ENCODE measurements at regions not wholly inside any gene's neighbourhood (a gene's known extent, or its start where the extent isn't known, plus 50 kb on each side); places are given as distances from the start of the nearest gene placed in this dataset.

DNA sequence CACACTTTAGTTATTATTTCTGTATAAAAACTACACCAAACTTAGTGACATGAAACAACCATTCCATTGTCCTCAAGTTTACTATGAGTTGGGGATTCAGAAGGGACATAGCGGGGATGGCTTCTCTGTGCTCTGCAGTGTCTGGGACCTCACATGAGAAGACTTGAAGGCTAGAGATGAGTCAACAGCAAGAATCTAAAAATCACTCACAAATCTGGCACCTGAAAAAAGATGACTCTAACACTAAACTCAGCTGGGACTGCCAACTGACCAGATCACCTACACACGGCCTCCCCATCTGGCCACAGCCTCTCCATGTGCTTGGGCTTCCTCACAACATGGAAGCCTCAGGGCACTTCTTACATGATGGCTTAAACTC, 63.0 kb upstream of the EYA2 start:
- intact Hi-C loops (cut with DNase I) = no loop called here

DNA sequence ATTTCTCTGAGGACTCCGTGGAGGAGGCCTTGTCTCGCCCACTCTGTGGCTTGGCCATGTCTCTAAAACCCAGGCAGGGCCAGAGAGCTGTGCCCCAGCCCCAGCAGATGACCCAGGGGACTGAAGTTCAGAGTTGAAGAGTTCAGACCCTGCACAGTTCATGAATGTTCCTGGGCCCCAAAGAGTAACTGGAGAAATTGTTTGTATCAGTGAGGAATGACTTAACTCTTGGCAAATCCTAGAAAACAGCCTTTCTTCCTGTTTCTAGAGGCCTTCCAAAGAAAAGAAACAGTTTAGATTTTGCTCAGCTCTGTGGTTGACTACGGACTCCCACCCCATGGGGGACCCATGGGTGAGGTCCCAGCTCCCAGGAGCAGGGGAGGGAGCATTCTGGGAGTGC, 62.1 kb upstream of the EYA2 start:
- DNase-seq (no peak), ATAC-seq (no peak)
- 65 to 77% methylated on average over 3 of the region's 3 CpGs for WGBS, 2 donors
- intact Hi-C loops (cut with DNase I) = no loop called here
- Histone ChIP-seq H3K4me3 (no peak overlapping the region), H3K27ac (no peak overlapping the region), H3K36me3 (replicated peaks in 1 of 2; ENCODE audit: insufficient read depth in 1 of 2, low read depth in 2 of 2) (no peaks in the 10 kb centered on the region), H3K4me1 (no peaks in the 10 kb centered on the region), H3K27me3 (no peaks in the 10 kb centered on the region), H3K9me3 (no peaks in the 10 kb centered on the region)
- TF ChIP-seq POLR2A (IDR thresholded peaks at IDR 0.05) = no peak
- TF ChIP-seq, protein P1, sequence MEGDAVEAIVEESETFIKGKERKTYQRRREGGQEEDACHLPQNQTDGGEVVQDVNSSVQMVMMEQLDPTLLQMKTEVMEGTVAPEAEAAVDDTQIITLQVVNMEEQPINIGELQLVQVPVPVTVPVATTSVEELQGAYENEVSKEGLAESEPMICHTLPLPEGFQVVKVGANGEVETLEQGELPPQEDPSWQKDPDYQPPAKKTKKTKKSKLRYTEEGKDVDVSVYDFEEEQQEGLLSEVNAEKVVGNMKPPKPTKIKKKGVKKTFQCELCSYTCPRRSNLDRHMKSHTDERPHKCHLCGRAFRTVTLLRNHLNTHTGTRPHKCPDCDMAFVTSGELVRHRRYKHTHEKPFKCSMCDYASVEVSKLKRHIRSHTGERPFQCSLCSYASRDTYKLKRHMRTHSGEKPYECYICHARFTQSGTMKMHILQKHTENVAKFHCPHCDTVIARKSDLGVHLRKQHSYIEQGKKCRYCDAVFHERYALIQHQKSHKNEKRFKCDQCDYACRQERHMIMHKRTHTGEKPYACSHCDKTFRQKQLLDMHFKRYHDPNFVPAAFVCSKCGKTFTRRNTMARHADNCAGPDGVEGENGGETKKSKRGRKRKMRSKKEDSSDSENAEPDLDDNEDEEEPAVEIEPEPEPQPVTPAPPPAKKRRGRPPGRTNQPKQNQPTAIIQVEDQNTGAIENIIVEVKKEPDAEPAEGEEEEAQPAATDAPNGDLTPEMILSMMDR (IDR thresholded peaks at IDR 0.05) = no peak

More for the DNA sequence above, 63.0 kb upstream of the EYA2 start:
- Histone ChIP-seq H3K4me3 (no peak overlapping the region), H3K36me3 (replicated peaks in 1 of 2; ENCODE audit: insufficient read depth in 1 of 2, low read depth in 2 of 2) (no peaks in the 10 kb centered on the region), H3K4me1 (no peaks in the 10 kb centered on the region), H3K9me3 (no peaks in the 10 kb centered on the region), H3K27me3 (no peaks in the 10 kb centered on the region), H3K27ac (no peak overlapping the region)
- no peak for ATAC-seq
- no peak for DNase-seq
- WGBS, 2 donors = 88 to 94% methylated on average over 2 of the region's 2 CpGs
- no peak for TF ChIP-seq POLR2A (IDR thresholded peaks at IDR 0.05)
- TF ChIP-seq, protein P1 (IDR thresholded peaks at IDR 0.05) = no peak

DNA sequence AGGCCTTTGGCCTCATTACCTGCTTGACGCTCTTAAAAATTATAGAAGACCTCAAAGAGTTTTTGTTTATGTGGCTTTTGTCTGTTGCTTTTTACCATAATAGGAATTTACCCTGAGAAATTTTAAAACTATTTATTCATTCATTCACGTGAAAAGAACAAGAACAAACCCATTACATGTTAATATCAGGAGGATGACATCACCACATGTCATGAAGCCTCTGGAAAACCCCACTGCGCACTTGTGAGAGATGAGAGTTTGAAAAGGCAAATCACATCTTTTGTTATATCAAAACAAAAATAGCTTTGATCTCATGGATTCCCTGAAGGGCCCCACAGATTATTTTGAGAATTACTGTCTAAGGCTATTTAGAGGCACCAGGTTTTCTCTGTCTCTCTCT, 61.3 kb upstream of the EYA2 start:
- no peak overlapping the region for H3K27ac ChIP-seq
- intact Hi-C loops (cut with DNase I) = no loop called here
- TF ChIP-seq, protein P1 (IDR thresholded peaks at IDR 0.05) = no peak
- TF ChIP-seq POLR2A (IDR thresholded peaks at IDR 0.05) = no peak
- DNase-seq = no peak
- H3K36me3 ChIP-seq (replicated peaks in 1 of 2; ENCODE audit: insufficient read depth in 1 of 2, low read depth in 2 of 2) = no peaks in the 10 kb centered on the region
- ATAC-seq = no peak
- H3K27me3 ChIP-seq = no peaks in the 10 kb centered on the region
- WGBS, 2 donors = 75 to 81% methylated on average over 3 of the region's 3 CpGs
- no peaks in the 10 kb centered on the region for H3K9me3 ChIP-seq
- no peaks in the 10 kb centered on the region for H3K4me1 ChIP-seq
- H3K4me3 ChIP-seq = no peak overlapping the region

DNA sequence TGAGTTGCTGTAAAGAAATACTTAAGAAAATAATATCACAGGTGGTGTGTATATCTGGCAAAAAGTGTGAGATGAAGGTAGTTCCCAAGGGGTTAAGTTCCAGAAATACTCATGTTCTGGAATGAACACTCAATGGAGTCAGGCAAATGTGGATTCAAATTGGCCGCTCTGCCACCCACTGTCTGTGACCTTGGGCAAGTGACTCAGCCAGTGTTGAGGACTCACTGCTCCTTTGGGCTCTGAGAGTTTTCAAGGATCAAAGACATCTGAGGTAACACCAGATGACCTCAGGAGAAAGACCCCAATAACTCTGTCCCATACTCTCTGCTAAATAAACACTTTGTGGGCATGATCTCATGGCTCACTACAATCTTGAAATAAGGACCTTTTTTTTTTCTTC, 59.2 kb upstream of the EYA2 start:
- TF ChIP-seq POLR2A (IDR thresholded peaks at IDR 0.05) = no peak
- TF ChIP-seq, protein P1 (IDR thresholded peaks at IDR 0.05) = no peak
- WGBS, 2 donors = 25% methylated on average over 1 of the region's 1 CpG
- no peak for ATAC-seq
- intact Hi-C loops (cut with DNase I) = no loop called here
- no peak overlapping the region for H3K27ac ChIP-seq
- no peaks in the 10 kb centered on the region for H3K27me3 ChIP-seq
- no peaks in the 10 kb centered on the region for H3K4me1 ChIP-seq
- no peaks in the 10 kb centered on the region for H3K9me3 ChIP-seq
- no peaks in the 10 kb centered on the region for H3K36me3 ChIP-seq (replicated peaks in 1 of 2; ENCODE audit: insufficient read depth in 1 of 2, low read depth in 2 of 2)
- H3K4me3 ChIP-seq = no peak overlapping the region
- DNase-seq = no peak

DNA sequence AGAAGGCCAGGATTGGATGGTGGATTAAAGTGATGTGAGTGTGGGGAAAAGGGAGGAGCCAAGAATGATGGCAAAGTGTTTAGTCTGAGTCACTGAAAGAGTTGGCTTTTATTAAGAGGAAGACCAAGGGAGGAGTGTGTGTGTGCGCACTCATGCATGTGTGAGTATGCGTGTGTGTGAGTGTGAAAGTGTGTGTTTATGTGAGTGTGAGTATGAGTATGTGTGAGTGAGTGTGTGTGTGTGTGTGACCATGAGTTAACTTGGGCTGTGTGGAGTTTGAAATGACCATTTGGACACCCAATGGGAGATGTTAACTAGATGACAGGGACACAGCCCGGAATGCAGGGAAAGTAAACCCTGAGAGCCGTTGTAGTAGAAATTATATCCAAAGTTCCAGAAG, 57.6 kb upstream of the EYA2 start:
- intact Hi-C loops (cut with DNase I) = no loop called here
- no peaks in the 10 kb centered on the region for H3K36me3 ChIP-seq (replicated peaks in 1 of 2; ENCODE audit: insufficient read depth in 1 of 2, low read depth in 2 of 2)
- H3K27me3 ChIP-seq = no peaks in the 10 kb centered on the region
- H3K27ac ChIP-seq = no peak overlapping the region
- no peak overlapping the region for H3K4me3 ChIP-seq
- no peaks in the 10 kb centered on the region for H3K4me1 ChIP-seq
- no peaks in the 10 kb centered on the region for H3K9me3 ChIP-seq
- WGBS, 2 donors = 65 to 85% methylated on average over 3 to 4 of the region's 4 CpGs
- ATAC-seq (no peak), DNase-seq (no peak)
- TF ChIP-seq, protein P1 (IDR thresholded peaks at IDR 0.05) = no peak
- TF ChIP-seq POLR2A (IDR thresholded peaks at IDR 0.05) = no peak

Data from body of pancreas (tissue), 4 donors.